ENCODE measurements at regions not wholly inside any gene's neighbourhood (a gene's known extent, or its start where the extent isn't known, plus 50 kb on each side); places are given as distances from the start of the nearest gene placed in this dataset.

- ATAC-seq = peak in 3 of 4 donors; percentile 28 to 45 (median 44)
- 60 to 62% methylated on average over 1 of the region's 1 CpG for WGBS, 2 donors
- Histone ChIP-seq H3K27ac (no peak overlapping the region), H3K36me3 (peaks cover 0 to 8% (median 6%) of the 10 kb centered on the region in 3 donors), H3K4me1 (no peaks in the 10 kb centered on the region), H3K4me3 (no peak overlapping the region), H3K9me3 (no peaks in the 10 kb centered on the region), H3K27me3 (no peaks in the 10 kb centered on the region)
- TF ChIP-seq CTCF (IDR thresholded peaks at IDR 0.05) = no peak
- peak; percentile 9 for FAIRE-seq
- DNase-seq = no peak
- intact Hi-C loops (cut with DNase I) = no loop called here
These were observed 468.6 kb downstream of the SHQ1 start for GRCh38 chr3:72379500-72380187.

GRCh38 chr3:72378287-72378686 lies 470.0 kb downstream of the SHQ1 start:
- intact Hi-C loops (cut with DNase I) = no loop called here
- Histone ChIP-seq H3K27ac (no peak overlapping the region), H3K36me3 (peaks cover 0 to 8% (median 6%) of the 10 kb centered on the region in 3 donors), H3K9me3 (no peaks in the 10 kb centered on the region), H3K4me1 (no peaks in the 10 kb centered on the region), H3K4me3 (no peak overlapping the region), H3K27me3 (no peaks in the 10 kb centered on the region)
- DNase-seq (no peak), ATAC-seq (no peak), FAIRE-seq (no peak)
- no peak for TF ChIP-seq CTCF (IDR thresholded peaks at IDR 0.05)
- 91 to 93% methylated on average over 10 of the region's 10 CpGs for WGBS, 2 donors

GRCh38 chr3:72376956-72377710 lies 471.1 kb downstream of the SHQ1 start:
- ATAC-seq = no peak
- WGBS, 2 donors = 81 to 86% methylated on average over 9 of the region's 9 CpGs
- H3K9me3 ChIP-seq = no peaks in the 10 kb centered on the region
- no peak overlapping the region for H3K4me3 ChIP-seq
- intact Hi-C loops (cut with DNase I) = no loop called here
- no peak for DNase-seq
- H3K4me1 ChIP-seq = no peaks in the 10 kb centered on the region
- FAIRE-seq = no peak
- no peak overlapping the region for H3K27ac ChIP-seq
- no peaks in the 10 kb centered on the region for H3K27me3 ChIP-seq
- TF ChIP-seq CTCF (IDR thresholded peaks at IDR 0.05) = no peak
- peaks cover 0 to 8% (median 6%) of the 10 kb centered on the region in 3 donors for H3K36me3 ChIP-seq

GRCh38 chr3:72375237-72376076 lies 472.8 kb downstream of the SHQ1 start:
- Histone ChIP-seq H3K27me3 (no peaks in the 10 kb centered on the region), H3K4me3 (no peak overlapping the region), H3K36me3 (peaks cover 0 to 8% (median 6%) of the 10 kb centered on the region in 3 donors), H3K4me1 (no peaks in the 10 kb centered on the region), H3K9me3 (no peaks in the 10 kb centered on the region), H3K27ac (no peak overlapping the region)
- no peak for TF ChIP-seq CTCF (IDR thresholded peaks at IDR 0.05)
- intact Hi-C loops (cut with DNase I) = no loop called here
- DNase-seq (no peak), ATAC-seq (no peak), FAIRE-seq (no peak)
- WGBS, 2 donors = 93 to 94% methylated on average over 10 of the region's 10 CpGs
